NCI-H446 (cell line): ENCODE measurements at regions not wholly inside any gene's neighbourhood (a gene's known extent, or its start where the extent isn't known, plus 50 kb on each side); places are given as distances from the start of the nearest gene placed in this dataset.
A peak's percentile ranks its signal among the peaks of the same experiment; 100 is the strongest.

ENCODE experiments used
- DNase-seq, 2 experiments: peaks; one replicate each; lab custom pipeline; 2025; lab: John Stamatoyannopoulos, UW

DNA sequence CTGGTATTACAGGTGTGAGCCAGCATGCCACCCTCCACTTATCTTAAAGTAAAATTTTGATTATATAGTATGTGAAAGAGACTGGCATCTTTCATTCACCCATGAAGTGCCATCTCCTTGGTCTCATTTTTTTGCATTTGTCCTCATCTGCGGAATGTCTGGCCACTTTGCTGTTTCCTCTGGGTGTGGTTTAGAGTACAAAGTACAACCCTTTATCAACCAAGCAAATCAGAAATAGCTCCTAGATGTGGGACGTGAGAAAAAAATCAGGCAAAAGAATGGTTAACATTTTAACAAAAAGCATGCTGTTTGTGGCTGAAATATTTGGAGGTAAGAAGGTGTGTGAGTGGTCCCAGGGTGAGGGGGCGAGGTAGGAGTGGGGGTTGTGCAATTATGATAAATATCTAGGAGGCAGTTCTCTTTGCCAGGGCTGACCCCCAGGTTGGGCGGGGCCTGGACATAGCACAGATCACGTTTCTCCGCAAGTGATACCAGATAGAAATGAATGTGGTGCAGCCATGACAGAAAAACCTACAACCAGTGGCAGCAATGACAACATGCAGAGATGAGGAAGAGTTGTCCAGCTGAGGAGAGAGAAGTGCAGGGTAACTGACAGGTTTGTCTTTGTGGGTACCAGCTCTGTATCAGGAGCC, 115.8 kb upstream of the SERTAD2 start:
- DNase-seq = no peak

DNA sequence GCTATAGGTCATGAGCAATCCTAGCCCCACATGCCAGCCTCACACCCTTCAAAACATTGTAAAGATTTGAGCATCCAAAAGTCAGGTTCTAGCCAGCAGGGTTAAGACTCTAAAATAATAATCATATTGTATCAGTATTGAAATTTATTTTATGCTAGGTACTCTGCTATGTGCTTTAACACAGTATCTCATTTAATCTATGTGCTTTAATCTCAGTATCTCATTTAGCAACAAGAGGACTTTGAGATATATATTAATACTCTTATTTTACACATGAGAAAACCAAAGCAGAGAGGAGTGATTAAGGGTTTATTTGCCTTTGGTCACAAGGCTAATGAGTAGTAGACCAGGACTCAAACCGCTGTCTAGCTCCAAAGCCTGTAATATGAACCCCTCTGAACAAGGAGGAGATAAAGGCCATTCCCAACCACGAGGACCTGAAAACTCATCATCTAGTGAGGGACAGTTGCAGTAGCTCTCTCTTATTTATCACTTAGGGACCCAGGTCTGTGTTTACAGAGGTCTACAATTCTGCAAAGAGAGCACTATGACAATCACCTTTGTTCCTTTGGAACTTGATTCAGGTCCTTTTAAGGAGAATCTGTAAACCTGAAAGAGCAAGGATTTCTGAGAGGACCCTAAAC, 116.5 kb upstream of the SERTAD2 start:
- no peak for DNase-seq

DNA sequence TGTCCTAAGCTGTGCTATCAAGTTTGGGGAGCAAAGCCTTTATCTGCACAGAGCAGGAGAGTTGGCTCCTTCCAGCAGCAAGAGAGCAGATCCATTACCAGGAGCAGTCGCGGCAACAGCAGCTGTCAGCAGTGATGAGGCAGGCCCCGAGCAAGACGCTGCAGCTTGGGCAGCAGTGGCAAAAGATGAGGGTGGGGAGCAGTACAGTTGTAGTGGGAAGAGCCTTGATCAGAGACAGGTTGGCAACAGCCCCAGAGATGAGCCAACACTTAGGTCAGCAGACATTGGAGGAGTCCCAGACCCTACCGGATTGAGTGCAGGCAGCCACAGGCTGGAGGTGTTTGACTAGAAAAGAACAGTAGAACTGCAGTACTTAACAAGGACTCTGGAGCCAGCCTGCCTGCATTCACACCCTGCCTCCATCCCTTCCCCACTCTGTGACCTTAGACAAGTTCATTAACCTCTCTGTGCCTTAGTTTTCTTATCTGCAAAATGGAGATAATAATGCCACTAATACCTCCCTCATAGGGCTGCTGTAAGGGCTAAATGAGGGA, 117.1 kb upstream of the SERTAD2 start:
- peak in 1 of 2 experiments; percentile 16 for DNase-seq

DNA sequence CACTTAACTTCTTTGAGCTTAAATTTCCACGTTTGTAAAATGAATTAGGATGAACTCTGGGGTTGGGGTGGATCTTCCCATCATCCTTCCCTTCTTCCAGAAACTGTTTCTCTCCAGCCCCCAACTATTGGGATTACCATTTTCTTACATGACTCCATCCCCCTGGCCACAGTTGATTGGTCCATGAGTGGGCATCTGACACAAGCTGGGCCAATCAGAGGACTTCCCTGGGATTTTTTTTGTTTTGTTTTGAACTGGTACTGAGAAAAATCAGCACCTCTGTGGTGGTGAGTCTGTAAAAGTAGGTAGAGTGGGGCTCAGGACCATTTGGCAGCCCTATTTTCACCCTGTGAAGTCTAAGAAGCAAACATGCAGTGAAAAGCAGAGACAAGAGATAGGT, 118.0 kb upstream of the SERTAD2 start:
- no peak for DNase-seq

DNA sequence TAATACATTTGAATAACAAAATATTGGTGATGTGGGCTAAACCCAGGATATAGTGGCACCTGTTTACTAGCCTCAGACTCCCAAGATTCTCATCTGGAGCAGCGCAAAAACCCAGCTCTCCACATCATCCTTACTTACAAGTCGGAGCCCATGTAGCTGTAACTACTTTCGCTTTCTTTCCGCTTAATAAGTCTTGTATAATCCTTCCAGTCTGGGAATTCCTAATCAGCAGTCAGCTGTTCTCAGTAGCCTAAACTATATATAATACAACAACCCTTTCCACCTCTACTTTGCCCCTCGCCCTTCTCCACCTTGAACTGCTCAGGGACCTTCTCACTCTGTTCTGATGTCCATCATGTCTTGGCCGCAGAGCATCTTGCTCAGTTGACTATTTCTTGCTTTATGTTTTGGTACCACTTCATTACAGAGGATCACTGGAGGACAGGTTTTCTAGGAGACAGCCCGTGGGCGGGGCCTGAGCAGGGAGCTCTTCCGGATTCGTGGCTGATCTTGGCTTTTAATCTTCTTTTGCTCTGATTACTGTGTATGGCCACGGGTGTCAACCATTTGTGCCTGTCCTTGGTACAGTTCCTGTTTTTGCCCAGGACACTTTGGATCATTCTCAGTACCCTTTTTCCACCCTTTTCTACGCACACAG, 119.9 kb upstream of the SERTAD2 start:
- DNase-seq = no peak

DNA sequence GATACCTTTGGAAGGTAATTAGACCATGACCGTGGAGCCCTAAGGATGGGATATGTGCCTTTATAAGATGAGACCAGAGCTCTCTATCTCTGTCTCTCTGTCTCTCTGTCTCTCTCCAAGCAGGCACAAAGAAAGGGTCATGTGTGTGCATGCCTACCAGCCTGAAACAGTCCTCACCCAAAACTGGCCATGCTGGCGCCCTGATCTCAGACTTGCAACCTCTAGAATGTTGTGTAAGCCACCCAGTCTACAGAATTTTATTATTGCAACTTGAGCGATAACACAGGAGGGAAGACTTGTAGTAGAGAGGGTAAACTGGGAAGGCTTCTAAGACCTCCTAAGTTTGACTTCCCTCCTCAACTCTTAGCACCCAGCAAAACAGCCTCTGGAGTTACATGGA, 124.1 kb upstream of the SERTAD2 start:
- no peak for DNase-seq

DNA sequence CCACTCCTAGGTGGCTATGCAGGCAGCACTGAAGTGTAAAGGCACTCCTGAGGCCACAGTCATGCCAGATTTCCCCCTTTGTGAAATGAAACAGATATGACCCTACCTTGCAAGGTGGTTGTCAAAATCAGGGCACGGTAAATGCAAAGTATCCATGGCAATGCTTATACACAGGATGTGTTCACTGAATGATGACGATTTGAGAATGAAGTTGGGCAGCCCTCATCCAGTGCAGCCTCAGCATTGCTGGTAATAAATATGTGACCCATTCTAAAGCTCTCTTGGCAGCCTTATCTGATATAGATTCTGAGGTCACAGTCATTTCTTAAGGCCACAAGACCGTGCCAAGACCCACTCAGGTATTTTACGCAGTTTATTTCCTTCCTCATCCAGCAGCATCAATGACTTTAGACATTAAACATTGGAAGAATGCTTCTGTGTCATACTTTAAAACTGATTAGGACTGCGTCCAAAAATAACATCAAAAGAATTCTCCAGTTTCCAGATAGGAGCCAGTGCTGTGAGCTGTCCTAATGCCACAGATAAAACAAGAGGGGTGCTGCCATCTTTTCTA, 125.5 kb upstream of the SERTAD2 start:
- no peak for DNase-seq

DNA sequence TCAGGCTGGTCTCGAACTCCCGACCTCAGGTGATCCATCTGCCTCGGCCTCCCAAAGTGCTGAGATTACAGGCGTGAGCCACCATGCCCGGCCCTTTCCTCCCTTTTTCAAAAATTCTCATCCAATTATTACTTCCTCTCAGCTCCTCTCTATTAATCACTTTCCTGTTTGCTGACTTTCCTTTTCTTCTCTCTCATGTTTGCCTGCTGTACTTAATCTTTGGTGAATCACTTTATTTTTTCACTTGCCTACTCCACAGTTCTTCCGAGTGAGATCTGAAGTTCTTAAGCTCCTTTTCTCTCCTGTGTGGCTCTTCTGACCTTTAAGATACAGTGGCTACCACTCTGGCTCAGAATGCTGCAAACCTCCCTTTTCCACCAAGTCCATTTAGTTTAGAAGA, 126.3 kb upstream of the SERTAD2 start:
- no peak for DNase-seq

DNA sequence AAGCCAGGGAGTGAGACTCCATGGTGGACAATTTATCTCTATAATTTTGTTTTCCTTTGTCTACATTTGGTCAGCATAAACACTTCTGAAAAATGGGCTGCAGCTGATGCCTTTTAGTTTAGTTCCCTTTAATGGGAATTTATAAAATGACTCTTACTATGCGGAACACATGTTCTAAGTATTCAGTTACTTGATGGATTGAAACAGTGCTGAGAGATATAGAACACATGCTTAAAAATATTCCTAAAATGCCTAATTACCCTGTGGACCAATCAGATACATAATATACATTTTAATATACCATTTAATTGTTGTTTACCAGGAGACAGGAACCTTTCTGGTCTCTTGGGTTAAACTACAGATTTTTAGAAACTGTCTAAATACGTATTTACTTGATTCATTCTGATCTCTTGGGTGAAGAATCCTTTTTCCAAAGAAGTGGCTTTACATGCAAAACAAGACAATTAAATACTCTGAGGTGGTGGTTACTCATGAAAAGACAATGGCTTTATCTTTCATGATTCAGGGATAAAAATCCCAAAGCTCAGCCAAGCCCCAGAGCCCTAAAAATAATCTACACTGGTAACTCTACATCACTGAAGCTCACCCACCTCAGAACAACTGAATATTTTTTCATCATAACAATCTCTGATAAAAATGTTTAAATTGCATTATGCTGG, 128.1 kb upstream of the SERTAD2 start:
- DNase-seq = no peak

DNA sequence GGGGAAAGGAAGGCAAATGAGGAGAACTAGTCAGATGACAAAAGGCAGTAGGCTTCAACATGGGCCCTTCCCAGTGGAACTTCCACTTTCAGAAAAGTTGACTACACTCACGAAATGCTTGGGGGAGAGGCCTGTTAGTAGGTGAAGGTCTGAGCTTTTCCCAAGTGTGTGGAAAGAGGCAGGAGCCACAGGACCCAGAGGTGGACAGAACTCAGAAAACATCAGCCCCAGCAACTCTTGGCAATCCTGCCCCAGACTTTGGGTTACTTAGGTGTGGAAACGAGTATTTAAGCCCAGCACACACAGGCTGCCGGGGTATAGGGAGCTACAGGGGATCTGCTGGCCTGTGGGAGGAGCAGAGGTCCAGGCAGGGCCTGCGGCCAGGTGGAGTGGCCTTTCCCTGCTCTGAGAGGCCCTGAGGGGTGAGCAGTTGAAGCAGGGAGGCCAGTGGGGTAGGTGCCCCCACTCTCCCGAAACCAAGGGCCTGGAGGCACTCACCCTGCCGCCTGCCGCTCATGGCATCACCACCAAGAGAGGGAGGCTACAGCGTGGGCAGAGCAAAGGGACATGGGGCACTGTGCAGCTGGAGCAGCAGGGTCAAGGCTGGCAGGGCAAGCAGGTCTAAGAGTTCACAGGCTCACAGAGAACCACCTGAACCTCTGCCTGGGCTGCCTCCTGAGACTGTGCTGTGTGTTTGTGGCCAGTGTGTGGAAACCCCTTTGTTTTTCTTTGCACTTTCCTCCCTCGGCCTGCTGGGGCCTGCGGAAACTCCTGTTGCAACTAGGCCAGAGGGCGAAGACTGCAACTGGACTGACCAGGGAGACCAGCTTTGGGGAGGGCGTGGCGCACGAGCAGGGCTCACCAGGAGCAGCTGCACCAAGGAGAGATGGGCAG, 130.7 kb upstream of the SERTAD2 start:
- DNase-seq = no peak

DNA sequence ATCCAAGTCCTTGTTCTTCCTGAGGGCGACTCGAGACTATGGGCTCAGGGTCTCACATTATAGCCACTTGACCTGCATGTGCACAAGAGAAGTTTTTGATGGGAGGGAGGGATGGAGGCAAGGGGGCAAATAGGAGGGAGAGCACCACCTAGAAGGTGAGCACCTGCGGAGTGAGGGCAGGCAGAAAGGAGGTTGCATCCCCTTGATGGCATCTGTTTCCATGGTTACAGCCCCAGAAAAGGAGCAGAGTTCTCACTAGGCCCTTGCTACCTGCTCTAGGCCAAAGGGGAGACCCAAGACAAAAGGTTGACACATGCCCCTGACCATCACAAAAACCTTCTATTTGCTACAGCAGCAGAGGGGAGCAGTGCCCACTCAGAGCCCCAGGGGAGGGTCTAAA, 131.5 kb upstream of the SERTAD2 start:
- no peak for DNase-seq

DNA sequence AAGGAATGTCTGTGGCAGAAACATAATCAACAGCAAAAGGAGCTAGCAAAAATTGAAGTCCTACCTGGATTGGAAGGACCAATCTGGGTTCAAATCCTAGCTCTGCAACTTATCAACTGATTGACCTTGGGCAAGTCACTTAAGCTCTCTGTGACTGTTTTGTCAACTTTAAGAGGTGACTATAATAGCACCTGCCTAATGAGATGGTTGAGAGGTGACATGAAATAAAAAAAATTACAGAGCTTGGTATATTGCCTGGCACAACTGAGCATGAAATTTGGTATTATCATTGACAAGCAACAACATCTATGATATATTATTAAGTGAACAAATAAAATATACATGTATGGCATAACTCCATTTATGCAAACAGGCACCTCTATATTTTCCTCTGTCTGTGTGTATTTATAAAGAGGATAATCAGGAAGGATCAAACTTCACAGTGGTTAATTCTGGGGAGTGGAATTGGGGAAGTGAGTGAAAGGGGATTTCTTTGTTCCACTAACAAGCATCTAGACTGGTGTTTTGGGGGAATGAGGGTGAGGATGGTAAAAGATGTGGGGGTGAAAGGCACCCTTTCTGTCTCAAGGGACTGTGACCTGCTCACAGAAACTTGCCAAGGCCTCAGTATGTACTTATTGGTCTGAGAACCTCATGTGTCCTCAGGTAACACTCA, 132.8 kb upstream of the SERTAD2 start:
- DNase-seq = no peak

DNA sequence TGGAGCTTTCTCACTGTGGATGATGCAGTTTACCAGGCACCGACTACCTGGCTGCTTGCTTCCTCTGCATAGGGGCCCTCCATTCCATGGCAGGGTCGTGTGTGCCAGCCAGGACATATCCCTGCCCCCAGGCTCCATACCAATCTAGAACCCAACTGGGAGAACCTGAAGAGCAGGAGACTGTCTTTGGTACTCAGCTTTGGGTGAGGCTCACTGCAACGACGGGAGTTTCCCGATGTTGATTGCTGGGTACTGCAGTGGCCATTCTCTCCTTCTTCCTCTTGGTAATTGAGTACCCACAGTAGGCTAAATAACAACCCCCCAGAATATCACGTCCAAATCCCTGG, 133.3 kb upstream of the SERTAD2 start:
- no peak for DNase-seq

DNA sequence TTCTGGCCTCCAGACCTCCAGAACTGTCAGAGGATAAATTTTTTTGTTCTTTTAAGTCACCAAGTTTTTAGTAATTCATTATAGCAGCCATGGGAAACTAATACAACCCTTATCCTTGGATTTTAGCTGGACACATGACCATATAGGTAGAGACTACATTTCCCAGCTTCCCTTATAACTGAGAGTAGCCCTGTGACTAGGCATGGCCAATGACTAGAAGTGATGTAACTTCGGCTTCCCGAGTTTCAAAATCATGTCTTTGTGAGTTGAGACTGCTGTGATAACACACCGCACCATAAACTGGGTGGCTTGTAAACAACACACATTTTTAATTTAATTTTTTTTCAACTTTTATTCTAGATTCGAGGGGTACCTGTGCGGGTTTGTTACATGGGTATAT, 134.0 kb upstream of the SERTAD2 start:
- no peak for DNase-seq

DNA sequence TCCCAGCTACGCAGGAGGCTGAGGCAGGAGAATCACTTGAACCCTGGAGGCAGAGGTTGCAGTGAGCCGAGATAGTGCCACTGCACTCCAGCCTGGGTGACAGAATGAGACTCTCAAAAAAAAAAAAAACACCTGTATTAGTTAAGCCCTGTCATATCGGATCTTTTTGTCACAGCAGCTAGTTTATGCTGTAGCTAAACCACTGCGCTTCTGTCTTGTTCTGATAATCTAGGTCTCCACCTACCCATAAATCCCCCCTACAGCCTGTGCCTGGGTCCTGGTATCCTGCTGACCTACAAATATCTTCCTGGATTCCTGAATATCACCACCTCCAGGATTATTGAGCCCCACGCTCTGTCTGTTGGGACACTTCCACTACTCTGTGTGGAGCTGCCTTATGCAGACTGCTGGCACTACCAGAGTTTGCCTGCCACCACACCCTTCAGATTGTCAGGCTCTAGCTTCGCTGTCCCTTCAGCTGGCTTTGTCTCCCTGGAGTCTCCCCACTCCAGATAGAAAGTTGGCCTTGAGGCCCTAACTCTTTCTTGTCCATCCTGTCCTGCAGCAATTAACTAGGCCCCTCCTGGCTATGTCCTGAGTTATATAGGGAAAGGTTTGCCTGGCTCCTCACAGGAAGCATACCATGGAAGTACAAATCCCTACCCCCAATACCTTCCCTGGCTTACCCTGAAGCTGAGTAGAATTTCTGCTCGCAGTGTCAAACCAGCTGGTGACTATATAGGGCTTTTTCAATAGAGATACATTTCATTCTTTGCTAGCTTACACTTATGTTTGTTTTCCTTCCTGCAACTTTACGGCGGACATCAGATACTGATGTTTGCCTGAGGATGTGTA, 136.0 kb upstream of the SERTAD2 start:
- no peak for DNase-seq

DNA sequence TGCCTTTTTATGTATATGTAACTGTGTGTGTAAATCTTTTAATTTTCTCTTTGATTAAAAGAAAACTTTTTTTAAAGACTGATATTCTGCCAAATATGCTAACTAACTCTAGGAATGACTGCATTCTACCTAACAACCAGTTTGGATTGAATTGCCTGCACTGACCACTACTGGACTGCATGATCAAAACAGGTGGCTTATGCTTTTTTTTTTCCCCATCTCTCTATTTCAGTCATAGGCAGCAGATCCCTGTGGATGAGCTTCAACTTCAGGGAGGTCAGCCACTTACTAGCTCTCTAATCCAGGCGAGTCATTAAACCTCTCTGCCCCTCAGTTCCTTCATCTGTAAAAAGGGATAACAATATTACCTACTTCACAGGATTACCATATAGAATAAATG, 138.6 kb upstream of the SERTAD2 start:
- no peak for DNase-seq

DNA sequence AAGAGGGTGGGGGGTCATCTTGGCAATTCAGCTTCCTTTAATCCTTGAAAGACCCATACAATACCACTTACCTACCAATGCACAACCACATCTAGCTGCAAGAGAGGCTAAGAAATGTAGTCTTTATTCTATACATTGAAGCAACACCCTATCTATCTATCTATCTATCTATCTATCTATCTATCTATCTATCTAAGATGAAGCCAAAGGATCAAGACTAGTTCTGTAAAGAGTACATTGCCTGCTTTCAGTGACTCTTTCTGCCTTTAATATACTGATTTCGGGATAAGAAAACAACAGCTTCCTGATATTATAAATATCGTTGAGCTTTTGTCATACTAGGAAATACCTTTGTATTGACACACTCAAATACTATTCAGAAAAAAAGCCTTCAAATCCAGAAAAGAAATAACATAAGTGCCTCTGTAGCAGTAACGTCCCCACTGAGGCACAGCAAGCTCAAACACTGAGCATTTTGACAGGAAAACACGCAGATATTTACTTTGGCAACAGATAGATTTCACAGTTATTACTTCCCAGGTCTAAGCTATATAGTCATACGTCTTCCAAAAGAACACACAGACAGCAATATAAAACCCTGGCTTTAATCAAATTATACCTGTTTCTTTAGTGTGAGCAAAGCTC, 139.4 kb upstream of the SERTAD2 start:
- DNase-seq = no peak

DNA sequence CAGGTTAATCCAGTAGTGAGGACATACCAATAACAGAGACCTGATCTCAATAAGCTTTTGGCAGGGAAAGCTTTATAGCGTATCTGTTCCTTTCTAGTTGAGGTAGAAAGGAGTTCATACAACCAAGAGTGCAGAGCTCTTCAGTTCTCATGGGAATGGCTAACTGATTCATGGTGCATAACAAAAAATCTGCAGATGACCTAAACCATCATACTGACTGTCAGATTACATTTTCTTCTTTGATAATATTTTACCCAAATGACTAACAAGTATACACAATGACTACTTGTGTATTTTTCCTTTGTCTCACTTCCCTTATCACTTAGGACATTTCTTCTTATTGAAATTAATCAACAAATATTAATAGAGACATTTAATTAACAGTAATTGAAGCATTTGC, 140.0 kb upstream of the SERTAD2 start:
- no peak for DNase-seq

DNA sequence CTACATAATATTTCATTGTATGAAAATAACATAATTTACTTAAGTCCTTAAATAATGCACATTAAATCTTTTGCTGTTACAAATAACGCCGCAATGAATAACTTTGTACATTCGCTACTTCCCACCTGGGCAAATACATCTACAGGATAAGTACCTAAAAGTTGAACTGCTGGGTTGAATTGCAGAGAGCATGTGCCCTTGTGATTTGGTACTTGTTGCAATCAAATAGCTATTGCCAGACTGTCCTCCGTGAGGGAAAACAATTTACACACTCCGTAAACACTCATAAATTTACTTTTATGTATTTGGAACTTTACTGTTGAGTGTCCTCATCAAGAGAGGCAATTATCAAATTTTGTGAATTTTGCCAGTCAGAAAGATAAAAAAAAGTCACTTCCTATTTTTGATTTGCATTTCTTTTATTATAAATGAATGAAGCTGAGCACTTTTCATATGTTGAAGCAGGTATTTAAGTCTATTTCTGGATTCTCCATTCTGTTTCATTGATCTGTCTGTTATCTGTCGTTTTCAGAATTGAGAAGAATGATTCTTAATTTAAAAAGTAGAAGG, 140.8 kb upstream of the SERTAD2 start:
- no peak for DNase-seq
